ENCODE measurements at regions not wholly inside any gene's neighbourhood (a gene's known extent, or its start where the extent isn't known, plus 50 kb on each side); places are given as distances from the start of the nearest gene placed in this dataset.

DNA sequence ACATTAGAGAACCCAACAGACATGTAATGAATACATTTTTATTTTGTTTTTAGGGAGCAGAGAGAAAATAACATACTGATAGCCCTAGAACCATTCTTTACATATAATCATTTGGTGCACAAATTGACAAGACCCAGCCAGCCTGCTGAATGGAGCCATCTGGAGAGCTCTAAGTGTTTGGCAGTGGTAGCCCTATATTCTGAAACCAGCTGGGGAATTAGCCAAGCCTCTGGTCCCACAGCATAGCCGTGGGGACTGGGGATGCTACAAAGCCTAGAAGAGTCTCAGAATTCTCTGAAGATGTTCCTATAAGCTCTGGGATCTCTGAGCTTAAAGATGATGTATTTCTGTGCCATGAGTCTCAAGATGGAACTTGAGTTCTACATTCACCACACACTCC, 857.3 kb upstream of the AMELY start:
- TF ChIP-seq, protein P1, sequence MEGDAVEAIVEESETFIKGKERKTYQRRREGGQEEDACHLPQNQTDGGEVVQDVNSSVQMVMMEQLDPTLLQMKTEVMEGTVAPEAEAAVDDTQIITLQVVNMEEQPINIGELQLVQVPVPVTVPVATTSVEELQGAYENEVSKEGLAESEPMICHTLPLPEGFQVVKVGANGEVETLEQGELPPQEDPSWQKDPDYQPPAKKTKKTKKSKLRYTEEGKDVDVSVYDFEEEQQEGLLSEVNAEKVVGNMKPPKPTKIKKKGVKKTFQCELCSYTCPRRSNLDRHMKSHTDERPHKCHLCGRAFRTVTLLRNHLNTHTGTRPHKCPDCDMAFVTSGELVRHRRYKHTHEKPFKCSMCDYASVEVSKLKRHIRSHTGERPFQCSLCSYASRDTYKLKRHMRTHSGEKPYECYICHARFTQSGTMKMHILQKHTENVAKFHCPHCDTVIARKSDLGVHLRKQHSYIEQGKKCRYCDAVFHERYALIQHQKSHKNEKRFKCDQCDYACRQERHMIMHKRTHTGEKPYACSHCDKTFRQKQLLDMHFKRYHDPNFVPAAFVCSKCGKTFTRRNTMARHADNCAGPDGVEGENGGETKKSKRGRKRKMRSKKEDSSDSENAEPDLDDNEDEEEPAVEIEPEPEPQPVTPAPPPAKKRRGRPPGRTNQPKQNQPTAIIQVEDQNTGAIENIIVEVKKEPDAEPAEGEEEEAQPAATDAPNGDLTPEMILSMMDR (IDR thresholded peaks at IDR 0.05): no peak
- no peak for TF ChIP-seq POLR2A (IDR thresholded peaks at IDR 0.05)

Data from esophagus squamous epithelium (tissue), 4 donors.